ENCODE measurements at regions not wholly inside any gene's neighbourhood (a gene's known extent, or its start where the extent isn't known, plus 50 kb on each side); places are given as distances from the start of the nearest gene placed in this dataset.
"Not testable (repeated sequence)": the region's sequence is repeated elsewhere in the genome, so short reads cannot be mapped to it uniquely, and the experiment has no call there.

GRCh38 chr7:69186974-69187373 is 411.3 kb upstream of the AUTS2 start:
- DNase-seq, result no peak

- peak; percentile 45 for DNase-seq
Observed at GRCh38 chr7:69187824-69188333, 410.4 kb upstream of the AUTS2 start.

GRCh38 chr7:69189406-69189805 is 408.9 kb upstream of the AUTS2 start:
- no peak for DNase-seq

GRCh38 chr7:69190025-69190424 is 408.2 kb upstream of the AUTS2 start:
- no peak for DNase-seq

GRCh38 chr7:69190763-69191162 is 407.5 kb upstream of the AUTS2 start:
- peak; percentile 34 for DNase-seq

- no peak for DNase-seq
Observed at GRCh38 chr7:69192134-69192533, 406.1 kb upstream of the AUTS2 start.

GRCh38 chr7:69193061-69193460 is 405.2 kb upstream of the AUTS2 start:
- DNase-seq, result no peak

GRCh38 chr7:69196593-69196992 is 401.7 kb upstream of the AUTS2 start:
- no peak for DNase-seq

- DNase-seq, result no peak
Observed at GRCh38 chr7:69198250-69198649, 400.0 kb upstream of the AUTS2 start.

- DNase-seq, result no peak
Observed at GRCh38 chr7:69199041-69199440, 399.2 kb upstream of the AUTS2 start.

GRCh38 chr7:69199661-69200060 is 398.6 kb upstream of the AUTS2 start:
- no peak for DNase-seq

- DNase-seq, result no peak
Observed at GRCh38 chr7:69203871-69204270, 394.4 kb upstream of the AUTS2 start.

- peak; percentile 82 for DNase-seq
Observed at GRCh38 chr7:69204943-69205342, 393.3 kb upstream of the AUTS2 start.

- peak; percentile 33 for DNase-seq
Observed at GRCh38 chr7:69205581-69205980, 392.7 kb upstream of the AUTS2 start.

GRCh38 chr7:69208276-69208675 is 390.0 kb upstream of the AUTS2 start:
- DNase-seq, result no peak

- DNase-seq, result no peak
Observed at GRCh38 chr7:69208848-69209247, 389.4 kb upstream of the AUTS2 start.

GRCh38 chr7:69211336-69211735 is 386.9 kb upstream of the AUTS2 start:
- no peak for DNase-seq

- no peak for DNase-seq
Observed at GRCh38 chr7:69211739-69212138, 386.5 kb upstream of the AUTS2 start.

- DNase-seq, result peak; percentile 77
Observed at GRCh38 chr7:69213878-69214277, 384.4 kb upstream of the AUTS2 start.

- not testable (repeated sequence) for DNase-seq
Observed at GRCh38 chr7:69215516-69215915, 382.8 kb upstream of the AUTS2 start.

- DNase-seq, result peak; percentile 14
Observed at GRCh38 chr7:69217516-69218350, 380.5 kb upstream of the AUTS2 start.

- peak; percentile 19 for DNase-seq
Observed at GRCh38 chr7:69218576-69218975, 379.7 kb upstream of the AUTS2 start.

GRCh38 chr7:69219381-69219780 is 378.9 kb upstream of the AUTS2 start:
- DNase-seq, result peak; percentile 57

GRCh38 chr7:69225259-69225943 is 372.9 kb upstream of the AUTS2 start:
- no peak for DNase-seq

All from fibroblast of skin of right quadriceps (primary cell).